Astrocyte (in vitro differentiated cells and primary cell): ENCODE measurements at regions not wholly inside any gene's neighbourhood (a gene's known extent, or its start where the extent isn't known, plus 50 kb on each side); places are given as distances from the start of the nearest gene placed in this dataset.
A peak's percentile ranks its signal among the peaks of the same experiment; 100 is the strongest.

Source experiments
- DNase-seq: peaks from one replicate; pipeline ENCODE4 v3.0.0-alpha.2; 2010; ENCODE audit warnings: low read depth
- FAIRE-seq: peaks from 2 replicates; lab custom pipeline; 2011; peaks lifted over from hg19 to GRCh38; lab: Jason Lieb, UNC
- H2AFZ ChIP-seq: 2 replicates; pipeline ENCODE4 v1.6.0; 2012; ENCODE audit warnings: low read depth, low read length, inconsistent platforms
- H3K27ac ChIP-seq: 2 replicates; pipeline ENCODE4 v1.5.1; 2011; ENCODE audit warnings: low read depth, low read length, inconsistent platforms
- H3K27me3 ChIP-seq: 2 replicates; pipeline ENCODE4 v1.6.0; 2011; ENCODE audit warnings: low read length, inconsistent platforms; ENCODE audit not compliant: insufficient read depth
- H3K36me3 ChIP-seq: 2 replicates; pipeline ENCODE4 v1.5.1; 2011; ENCODE audit warnings: low read length, inconsistent platforms; ENCODE audit not compliant: insufficient read depth
- H3K4me1 ChIP-seq: 2 replicates; pipeline ENCODE4 v1.5.1; 2011; ENCODE audit warnings: low read length, inconsistent platforms; ENCODE audit not compliant: insufficient read depth
- H3K4me2 ChIP-seq: 2 replicates; pipeline ENCODE4 v1.6.0; 2012; ENCODE audit warnings: low read length, inconsistent platforms
- H3K4me3 ChIP-seq: 2 replicates; pipeline ENCODE4 v1.5.1; 2011; ENCODE audit warnings: low read depth, mild to moderate bottlenecking, low read length, inconsistent platforms; ENCODE audit not compliant: insufficient read depth
- H3K79me2 ChIP-seq: 2 replicates; pipeline ENCODE4 v1.6.0; 2012; ENCODE audit warnings: mild to moderate bottlenecking, low read length, inconsistent platforms; ENCODE audit not compliant: insufficient read depth
- H3K9ac ChIP-seq: 2 replicates; pipeline ENCODE4 v1.6.0; 2012; ENCODE audit warnings: mild to moderate bottlenecking, low read length, inconsistent platforms
- H3K9me3 ChIP-seq: 2 replicates; pipeline ENCODE4 v1.5.1; 2012; ENCODE audit warnings: low read depth, mild to moderate bottlenecking, low read length, inconsistent platforms; ENCODE audit not compliant: insufficient read depth
- H4K20me1 ChIP-seq: 2 replicates; pipeline ENCODE4 v1.6.0; 2012; ENCODE audit warnings: low read length, inconsistent platforms; ENCODE audit not compliant: insufficient read depth
- H3K27ac Mint-ChIP-seq: one replicate; pipeline ENCODE4 v1.8.0; 2021; ENCODE audit warnings: mild to moderate bottlenecking, mixed read lengths; ENCODE audit not compliant: unreplicated experiment
- H3K27me3 Mint-ChIP-seq: one replicate; pipeline ENCODE4 v1.8.0; 2021; ENCODE audit warnings: low read depth, mixed read lengths; ENCODE audit not compliant: unreplicated experiment
- H3K36me3 Mint-ChIP-seq: one replicate; pipeline ENCODE4 v1.8.0; 2021; ENCODE audit warnings: low read depth, mixed read lengths; ENCODE audit not compliant: unreplicated experiment
- H3K4me1 Mint-ChIP-seq: one replicate; pipeline ENCODE4 v1.8.0; 2021; ENCODE audit warnings: low read depth, mixed read lengths; ENCODE audit not compliant: unreplicated experiment
- H3K4me3 Mint-ChIP-seq: one replicate; pipeline ENCODE4 v1.8.0; 2021; ENCODE audit warnings: mild to moderate bottlenecking, moderate library complexity, mixed read lengths; ENCODE audit not compliant: unreplicated experiment
- H3K9me3 Mint-ChIP-seq: one replicate; pipeline ENCODE4 v1.8.0; 2021; ENCODE audit warnings: mild to moderate bottlenecking, mixed read lengths; ENCODE audit not compliant: unreplicated experiment
- CTCF ChIP-seq: IDR thresholded peaks from 2 replicates; pipeline ENCODE4 v1.5.1; 2011; ENCODE audit warnings: low read depth, mild to moderate bottlenecking, inconsistent platforms, low read length, moderate library complexity; ENCODE audit not compliant: insufficient read depth
- EZH2 ChIP-seq: IDR thresholded peaks from 2 replicates; pipeline ENCODE4 v1.6.1; 2012; ENCODE audit warnings: mild to moderate bottlenecking, low read length, inconsistent platforms; ENCODE audit not compliant: insufficient read depth

- Histone ChIP-seq H2AFZ (no peak overlapping the region), H4K20me1 (peaks cover 64% of the 10 kb centered on the region), H3K4me1 (peaks cover 10% of the 10 kb centered on the region), H3K36me3 (peaks cover 9% of the 10 kb centered on the region), H3K4me3 (no peak overlapping the region), H3K9ac (no peak overlapping the region), H3K4me2 (no peak overlapping the region), H3K27ac (no peak overlapping the region), H3K9me3 (no peaks in the 10 kb centered on the region), H3K79me2 (peaks cover 99% of the 10 kb centered on the region), H3K27me3 (no peaks in the 10 kb centered on the region)
- TF ChIP-seq EZH2 = no peak
- Mint-ChIP-seq H3K36me3 (peaks cover 8% of the 10 kb centered on the region), H3K4me3 (no peak overlapping the region), H3K9me3 (no peaks in the 10 kb centered on the region), H3K27ac (no peak overlapping the region), H3K4me1 (peaks cover 11% of the 10 kb centered on the region), H3K27me3 (no peaks in the 10 kb centered on the region)
- no peak for DNase-seq
- no peak for FAIRE-seq
Measured at GRCh38 chr7:130936202-130936931, 202.4 kb upstream of the KLF14 start.

DNA sequence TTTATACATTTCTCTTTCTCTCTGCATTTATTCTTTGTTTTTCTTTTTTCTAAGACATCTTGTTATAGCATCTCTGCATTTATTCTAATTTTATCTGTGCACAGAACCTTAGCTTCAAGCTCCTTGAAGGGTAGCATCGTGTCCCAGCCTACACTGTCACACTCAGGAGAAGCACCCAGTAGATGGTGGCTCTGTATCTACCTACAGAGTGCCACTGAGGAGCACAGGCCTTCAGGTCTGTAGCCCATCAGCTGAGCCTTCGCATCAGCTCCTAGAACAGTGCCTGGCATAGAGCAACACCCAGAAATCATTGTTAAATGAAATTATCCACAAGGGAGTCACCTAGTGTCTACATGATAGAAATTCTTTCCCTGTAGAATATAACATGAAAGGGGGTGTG is 203.0 kb upstream of the KLF14 start:
- DNase-seq (no peak), FAIRE-seq (no peak)
- peaks cover 9% of the 10 kb centered on the region for H3K36me3 ChIP-seq
- H2AFZ ChIP-seq = no peak overlapping the region
- H3K79me2 ChIP-seq = peaks cover 99% of the 10 kb centered on the region
- no peak overlapping the region for H3K27ac ChIP-seq
- Mint-ChIP-seq H3K27ac (no peak overlapping the region), H3K4me3 (no peak overlapping the region), H3K36me3 (peaks cover 11% of the 10 kb centered on the region), H3K4me1 (peaks cover 11% of the 10 kb centered on the region), H3K27me3 (no peaks in the 10 kb centered on the region), H3K9me3 (no peaks in the 10 kb centered on the region)
- no peak overlapping the region for H3K4me2 ChIP-seq
- H3K9me3 ChIP-seq = no peaks in the 10 kb centered on the region
- peaks cover 61% of the 10 kb centered on the region for H4K20me1 ChIP-seq
- no peak overlapping the region for H3K4me3 ChIP-seq
- H3K4me1 ChIP-seq = peaks cover 15% of the 10 kb centered on the region
- no peak overlapping the region for H3K9ac ChIP-seq
- H3K27me3 ChIP-seq = no peaks in the 10 kb centered on the region
- TF ChIP-seq EZH2 (no peak), CTCF (no peak)

DNA sequence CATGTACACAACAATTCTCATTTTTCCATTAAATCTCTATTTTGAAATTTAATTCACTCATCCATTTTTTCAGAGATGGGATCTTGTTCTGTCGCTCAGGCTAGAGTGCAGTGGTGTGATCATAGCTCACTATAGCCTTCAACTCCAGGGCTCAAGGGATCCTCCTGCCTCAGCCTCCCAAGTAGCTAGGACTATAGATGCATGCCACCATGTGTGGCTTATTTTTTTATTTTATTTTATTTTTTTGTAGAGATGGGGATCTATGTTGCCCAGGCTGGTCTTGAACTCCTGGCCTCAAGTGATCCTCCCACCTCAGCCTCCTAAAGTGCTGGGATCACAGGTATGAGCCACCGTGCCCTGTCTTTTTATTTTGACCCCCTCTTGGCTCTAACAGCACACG is 203.8 kb upstream of the KLF14 start:
- no peak overlapping the region for H3K27ac Mint-ChIP-seq
- peaks cover 7% of the 10 kb centered on the region for H3K36me3 ChIP-seq
- H3K9ac ChIP-seq = no peak overlapping the region
- peaks cover 99% of the 10 kb centered on the region for H3K79me2 ChIP-seq
- H3K4me1 ChIP-seq = peaks cover 23% of the 10 kb centered on the region
- no peak for FAIRE-seq
- H3K4me1 Mint-ChIP-seq = peaks cover 20% of the 10 kb centered on the region
- H3K27me3 Mint-ChIP-seq = no peaks in the 10 kb centered on the region
- TF ChIP-seq EZH2 (no peak), CTCF (no peak)
- no peak for DNase-seq
- H3K9me3 ChIP-seq = no peaks in the 10 kb centered on the region
- H3K4me3 Mint-ChIP-seq = no peak overlapping the region
- H3K9me3 Mint-ChIP-seq = no peaks in the 10 kb centered on the region
- H3K4me2 ChIP-seq = peak overlapping the region; percentile 87
- H3K4me3 ChIP-seq = no peak overlapping the region
- H3K27ac ChIP-seq = no peak overlapping the region
- no peak overlapping the region for H2AFZ ChIP-seq
- H4K20me1 ChIP-seq = peaks cover 57% of the 10 kb centered on the region
- peaks cover 19% of the 10 kb centered on the region for H3K36me3 Mint-ChIP-seq
- H3K27me3 ChIP-seq = no peaks in the 10 kb centered on the region
